ENCODE measurements at regions not wholly inside any gene's neighbourhood (a gene's known extent, or its start where the extent isn't known, plus 50 kb on each side); places are given as distances from the start of the nearest gene placed in this dataset.

DNA sequence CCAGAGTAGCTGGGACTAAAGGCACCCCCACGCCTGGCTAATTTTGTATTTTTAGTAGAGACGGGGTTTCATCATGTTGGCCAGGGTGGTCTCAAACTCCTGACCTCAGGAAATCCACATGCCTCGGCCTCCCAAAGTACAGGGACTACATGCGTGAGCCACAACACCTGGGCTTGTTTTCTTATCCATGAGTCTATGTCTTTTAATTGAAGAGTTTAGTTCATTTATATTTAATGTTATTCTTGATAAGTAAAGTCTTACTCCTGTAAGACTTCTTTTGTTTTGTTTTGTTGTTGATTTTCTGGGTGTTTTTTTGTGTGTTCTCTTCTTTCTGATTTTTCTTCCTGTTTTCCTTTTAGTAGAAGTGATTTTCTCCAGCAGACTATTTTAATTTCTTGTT, 621.0 kb downstream of the LTN1 start:
- TF ChIP-seq CTCF (IDR thresholded peaks at IDR 0.05; ENCODE audit: extremely low read depth in 1 of 2, insufficient read depth in 1 of 2, low read depth in 1 of 2, low read length in 2 of 2): no peak
- TF ChIP-seq EZH2 (IDR thresholded peaks at IDR 0.05; ENCODE audit: borderline replicate concordance, low read depth, low read length, severe bottlenecking): no peak
- no peak for TF ChIP-seq POLR2A (IDR thresholded peaks at IDR 0.05; ENCODE audit: low read depth, low read length)
- no peak for TF ChIP-seq POLR2AphosphoS5 (IDR thresholded peaks at IDR 0.05; ENCODE audit: insufficient read depth, low read depth, low read length)
- TF ChIP-seq JUN (IDR thresholded peaks at IDR 0.05; ENCODE audit: borderline replicate concordance, insufficient read depth, insufficient read length, low read depth): no peak
